ENCODE measurements at regions not wholly inside any gene's neighbourhood (a gene's known extent, or its start where the extent isn't known, plus 50 kb on each side); places are given as distances from the start of the nearest gene placed in this dataset.

DNA sequence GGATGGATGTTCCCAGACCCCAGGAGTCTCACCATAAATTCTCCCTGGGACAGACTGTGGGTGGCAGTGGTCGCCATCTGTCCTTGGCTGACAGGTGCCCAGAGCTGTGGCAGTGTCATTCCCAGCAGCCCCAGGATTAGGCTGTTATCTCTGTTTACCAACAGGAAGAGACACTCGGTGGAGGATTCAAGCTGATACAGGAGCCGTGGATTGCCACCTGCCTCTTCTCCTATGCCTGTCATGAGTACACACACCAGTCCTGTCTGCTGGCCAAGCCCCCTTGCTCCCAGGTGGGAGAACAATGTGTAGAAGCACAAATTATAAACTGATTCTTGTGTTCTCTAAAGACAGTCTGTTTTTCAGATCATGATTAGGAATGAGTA, 152.6 kb downstream of the ETS2 start:
- 86 to 96% methylated on average over 3 of the region's 3 CpGs for WGBS, 2 donors
- peaks cover 0 to 11% (median 0%) of the 10 kb centered on the region in 4 donors for H3K9me3 ChIP-seq
- no peak for DNase-seq (ENCODE audit: low spot score in 2 of 2)
- H3K4me3 ChIP-seq = no peak overlapping the region
- H3K27ac ChIP-seq = peak overlapping the region in 3 of 4 donors; percentile 42 to 87 (median 79)
- TF ChIP-seq POLR2A (IDR thresholded peaks at IDR 0.05) (no peak), EP300 (IDR thresholded peaks at IDR 0.05) (no peak)
- TF ChIP-seq, protein P1, sequence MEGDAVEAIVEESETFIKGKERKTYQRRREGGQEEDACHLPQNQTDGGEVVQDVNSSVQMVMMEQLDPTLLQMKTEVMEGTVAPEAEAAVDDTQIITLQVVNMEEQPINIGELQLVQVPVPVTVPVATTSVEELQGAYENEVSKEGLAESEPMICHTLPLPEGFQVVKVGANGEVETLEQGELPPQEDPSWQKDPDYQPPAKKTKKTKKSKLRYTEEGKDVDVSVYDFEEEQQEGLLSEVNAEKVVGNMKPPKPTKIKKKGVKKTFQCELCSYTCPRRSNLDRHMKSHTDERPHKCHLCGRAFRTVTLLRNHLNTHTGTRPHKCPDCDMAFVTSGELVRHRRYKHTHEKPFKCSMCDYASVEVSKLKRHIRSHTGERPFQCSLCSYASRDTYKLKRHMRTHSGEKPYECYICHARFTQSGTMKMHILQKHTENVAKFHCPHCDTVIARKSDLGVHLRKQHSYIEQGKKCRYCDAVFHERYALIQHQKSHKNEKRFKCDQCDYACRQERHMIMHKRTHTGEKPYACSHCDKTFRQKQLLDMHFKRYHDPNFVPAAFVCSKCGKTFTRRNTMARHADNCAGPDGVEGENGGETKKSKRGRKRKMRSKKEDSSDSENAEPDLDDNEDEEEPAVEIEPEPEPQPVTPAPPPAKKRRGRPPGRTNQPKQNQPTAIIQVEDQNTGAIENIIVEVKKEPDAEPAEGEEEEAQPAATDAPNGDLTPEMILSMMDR (IDR thresholded peaks at IDR 0.05) = no peak
- no peaks in the 10 kb centered on the region for H3K36me3 ChIP-seq
- no peaks in the 10 kb centered on the region for H3K27me3 ChIP-seq
- H3K4me1 ChIP-seq = peaks cover 0 to 7% (median 4%) of the 10 kb centered on the region in 4 donors

DNA sequence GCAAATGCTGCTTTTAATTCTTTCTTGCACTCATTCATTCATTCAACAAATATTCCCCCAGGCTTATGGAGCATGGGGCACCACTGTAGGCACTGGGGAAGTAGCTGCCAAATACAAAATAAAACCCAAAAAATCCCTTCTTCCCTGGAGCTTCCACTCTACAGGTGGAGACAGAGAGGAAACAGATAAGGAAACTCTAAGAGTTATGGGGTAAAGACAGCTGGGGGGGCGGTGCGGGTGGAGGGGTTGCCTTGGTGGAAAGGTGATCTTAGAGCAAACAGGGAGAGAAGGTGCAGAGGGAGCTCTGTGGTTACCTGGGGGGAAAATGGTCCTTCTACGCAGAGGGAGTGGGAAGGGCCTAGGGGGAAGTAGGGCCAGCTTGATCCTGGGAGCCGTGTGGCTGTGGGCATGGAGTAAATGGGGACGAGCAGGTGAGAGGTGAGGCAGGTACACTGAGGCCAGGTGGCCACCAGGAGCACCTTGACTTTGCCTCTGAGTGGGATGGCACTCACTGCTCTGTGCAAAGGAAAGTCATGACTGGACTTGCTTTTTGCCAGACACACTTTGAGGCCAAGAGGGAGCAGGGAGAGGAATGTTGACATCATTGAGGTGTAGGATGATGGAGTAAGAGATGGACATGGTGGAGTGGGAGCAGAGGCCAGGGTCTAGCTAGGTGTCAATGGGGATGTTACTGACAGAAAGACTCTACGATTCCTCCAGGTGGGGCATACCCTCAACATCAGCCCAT, 152.0 kb downstream of the ETS2 start:
- Histone ChIP-seq H3K9me3 (peaks cover 0 to 7% (median 0%) of the 10 kb centered on the region in 4 donors), H3K27me3 (no peaks in the 10 kb centered on the region), H3K4me3 (no peak overlapping the region), H3K4me1 (peaks cover 0 to 7% (median 4%) of the 10 kb centered on the region in 4 donors), H3K27ac (peak overlapping the region in 3 of 4 donors; percentile 42 to 87 (median 79)), H3K36me3 (no peaks in the 10 kb centered on the region)
- no peak for DNase-seq (ENCODE audit: low spot score in 2 of 2)
- 59 to 77% methylated on average over 6 of the region's 6 CpGs for WGBS, 2 donors
- TF ChIP-seq, protein P1 (IDR thresholded peaks at IDR 0.05) = no peak
- TF ChIP-seq POLR2A (IDR thresholded peaks at IDR 0.05) = no peak
- TF ChIP-seq EP300 (IDR thresholded peaks at IDR 0.05) = no peak

DNA sequence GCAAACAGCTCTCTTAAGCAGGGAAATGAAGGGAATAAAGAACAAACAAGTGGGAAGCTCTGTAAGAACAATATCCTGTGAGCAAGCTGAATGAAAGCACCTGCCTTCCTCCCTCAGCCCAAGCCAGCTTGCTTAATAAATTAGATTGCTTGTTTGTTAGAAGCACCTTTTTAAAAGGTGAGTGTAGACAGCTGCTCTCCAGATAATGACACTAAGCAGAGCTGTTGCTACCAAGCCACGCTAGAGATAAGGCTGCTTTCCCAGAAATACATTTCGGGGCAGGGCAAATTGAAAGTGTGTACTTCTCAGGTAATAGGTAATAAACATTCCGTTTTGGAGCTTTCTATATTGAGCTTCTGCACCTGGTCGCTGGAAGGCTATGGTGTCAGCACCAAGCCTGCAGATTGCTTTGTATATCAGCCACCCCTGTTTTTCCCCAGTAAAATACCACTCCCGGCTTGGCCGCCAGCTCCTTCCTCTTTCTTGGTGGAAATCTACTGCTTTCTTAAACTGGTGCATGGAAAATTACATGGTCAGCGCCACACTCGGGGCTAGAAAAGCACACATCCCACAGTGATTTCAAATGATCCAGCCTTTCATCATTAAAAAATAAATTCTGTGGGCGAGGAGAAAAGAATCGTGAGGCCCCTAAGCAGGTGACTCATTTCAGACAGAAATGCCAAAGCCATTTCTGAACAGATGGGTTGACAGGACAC, 151.3 kb downstream of the ETS2 start:
- TF ChIP-seq, protein P1 (IDR thresholded peaks at IDR 0.05) = no peak
- TF ChIP-seq POLR2A (IDR thresholded peaks at IDR 0.05) (no peak), EP300 (IDR thresholded peaks at IDR 0.05) (no peak)
- 70 to 77% methylated on average over 10 of the region's 10 CpGs for WGBS, 2 donors
- peak overlapping the region in 1 of 4 donors; percentile 28 for H3K27ac ChIP-seq

DNA sequence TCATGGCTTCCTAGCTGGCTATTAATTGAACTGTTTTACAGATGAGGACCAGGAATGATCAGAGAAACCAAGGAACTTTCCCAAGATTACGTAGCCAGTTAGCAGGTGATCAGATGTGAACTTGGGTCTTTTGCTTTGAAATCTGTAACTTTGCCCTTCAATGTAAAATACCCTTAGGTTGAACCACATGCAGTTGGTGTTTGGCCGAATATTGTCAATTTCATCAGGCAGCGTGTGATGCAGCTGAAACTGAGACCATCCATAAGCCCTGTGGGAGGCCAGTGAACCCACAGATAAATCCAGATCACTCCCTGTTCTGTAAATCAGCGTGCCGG, 150.8 kb downstream of the ETS2 start:
- WGBS, 2 donors = 82 to 84% methylated on average over 5 of the region's 5 CpGs
- H3K27ac ChIP-seq = no peak overlapping the region
- DNase-seq (ENCODE audit: low spot score in 2 of 2) = no peak

More for the DNA sequence above, 151.3 kb downstream of the ETS2 start:
- Histone ChIP-seq H3K9me3 (peaks cover 0 to 5% (median 0%) of the 10 kb centered on the region in 4 donors), H3K4me1 (peaks cover 0 to 7% (median 4%) of the 10 kb centered on the region in 4 donors), H3K36me3 (no peaks in the 10 kb centered on the region), H3K4me3 (no peak overlapping the region), H3K27me3 (no peaks in the 10 kb centered on the region)
- DNase-seq (ENCODE audit: low spot score in 2 of 2) = no peak

More for the DNA sequence above, 150.8 kb downstream of the ETS2 start:
- H3K4me1 ChIP-seq = peaks cover 0 to 7% (median 4%) of the 10 kb centered on the region in 4 donors
- H3K4me3 ChIP-seq = no peak overlapping the region
- H3K36me3 ChIP-seq = no peaks in the 10 kb centered on the region
- peaks cover 0 to under 1% (median 0%) of the 10 kb centered on the region in 4 donors for H3K9me3 ChIP-seq
- no peaks in the 10 kb centered on the region for H3K27me3 ChIP-seq
- TF ChIP-seq EP300 (IDR thresholded peaks at IDR 0.05) (no peak), POLR2A (IDR thresholded peaks at IDR 0.05) (no peak)
- TF ChIP-seq, protein P1 (IDR thresholded peaks at IDR 0.05) = no peak
